PC-3 (cell line): ENCODE measurements at regions not wholly inside any gene's neighbourhood (a gene's known extent, or its start where the extent isn't known, plus 50 kb on each side); places are given as distances from the start of the nearest gene placed in this dataset.

Experiments
- CTCF ChIP-seq: fragments of 300-600 bp; sonication (generic); conservative IDR thresholded peaks from 2 replicates; pipeline ENCODE4 v1.5.1; 2017; ENCODE audit warnings: antibody characterized with exemption, low read depth, mild to moderate bottlenecking, low read length
- EZH2 ChIP-seq: fragments of 300-600 bp; sonication (generic); IDR thresholded peaks from one replicate; pipeline ENCODE4 v1.6.1; 2017; ENCODE audit warnings: antibody characterized with exemption, mild to moderate bottlenecking, low read length; ENCODE audit not compliant: unreplicated experiment
- EZH2phosphoT487 ChIP-seq: fragments of 300-600 bp; sonication (generic); IDR thresholded peaks from 2 replicates; pipeline ENCODE4 v1.6.1; 2018; ENCODE audit warnings: mild to moderate bottlenecking, antibody characterized with exemption, low read length, borderline replicate concordance

- no peak for TF ChIP-seq CTCF
- TF ChIP-seq EZH2phosphoT487 = no peak
- TF ChIP-seq EZH2 = no peak
Observed at GRCh38 chr21:22352088-22352487, 1353.9 kb downstream of the NCAM2 start.
